SKM-1 treated with dmso at 0.1 percent for 144 hours (cell line): ENCODE measurements at regions not wholly inside any gene's neighbourhood (a gene's known extent, or its start where the extent isn't known, plus 50 kb on each side); places are given as distances from the start of the nearest gene placed in this dataset.
A peak's percentile ranks its signal among the peaks of the same experiment; 100 is the strongest.

Source experiments
- DNase-seq: peaks from one replicate; lab custom pipeline; 2025; ENCODE audit not compliant: unreplicated experiment; lab: John Stamatoyannopoulos, UW

DNA sequence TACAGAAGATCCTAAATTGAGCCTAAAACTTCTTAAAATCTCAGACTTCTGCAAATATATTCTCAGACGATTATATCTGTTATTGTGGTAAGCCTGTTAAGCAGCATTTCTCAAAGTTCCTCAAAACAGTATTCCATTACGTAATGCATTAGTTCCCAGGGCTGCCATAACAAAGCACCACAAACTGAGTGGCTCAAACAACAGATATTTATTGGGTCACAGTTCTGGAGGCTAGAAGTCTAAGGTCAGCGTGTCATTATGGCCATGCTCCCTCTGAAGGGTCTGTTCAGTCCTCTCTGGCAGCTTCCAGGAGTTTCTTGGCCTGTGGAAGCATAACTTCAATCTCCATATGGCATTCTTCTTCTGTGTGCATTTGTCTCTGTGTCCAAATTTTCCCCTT lies 103.5 kb upstream of the ST6GALNAC5 start:
- DNase-seq, result peak; percentile 57

DNA sequence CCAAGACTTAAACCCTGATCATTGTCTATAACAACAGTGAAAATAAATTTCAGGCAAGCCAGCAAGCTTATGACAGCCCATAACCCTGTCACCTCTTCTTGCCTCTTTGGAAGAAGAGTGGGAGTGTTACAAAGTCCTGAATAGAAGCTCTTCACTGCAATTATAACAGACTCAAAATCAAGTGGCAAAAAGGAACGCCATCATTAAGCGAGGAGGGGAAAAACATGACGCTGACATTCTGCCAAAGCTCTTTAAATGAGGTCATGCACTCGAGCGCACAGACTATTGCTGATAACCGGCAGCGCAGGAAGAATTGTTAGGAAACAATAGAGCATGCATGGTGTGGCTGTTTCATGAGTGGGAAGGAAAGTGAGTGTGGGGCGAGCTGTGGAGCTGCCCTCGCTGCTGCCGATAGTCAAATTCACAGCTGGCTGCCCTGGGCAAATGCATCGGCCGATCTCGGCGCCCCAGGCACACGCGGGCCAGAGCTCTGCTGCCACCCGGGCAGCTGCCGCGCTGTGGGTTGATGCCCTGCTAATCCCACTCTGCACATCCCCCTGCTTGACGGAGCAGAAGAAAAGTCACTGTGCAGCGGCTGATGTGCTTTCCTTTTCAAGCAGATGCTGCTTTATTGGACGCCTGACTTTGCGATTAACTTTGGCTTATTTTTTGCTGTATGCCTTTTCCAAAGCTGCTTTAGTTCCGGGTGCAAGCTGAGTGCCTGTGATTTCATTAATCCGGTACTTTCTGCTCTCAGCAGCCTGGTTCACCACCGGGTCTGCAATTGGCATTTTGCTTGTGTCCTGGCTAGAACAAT lies 102.4 kb upstream of the ST6GALNAC5 start:
- DNase-seq, result no peak

- DNase-seq, result no peak
Observed at GRCh38 chr1:76766381-76766780, 100.9 kb upstream of the ST6GALNAC5 start.

- DNase-seq, result no peak
Observed at GRCh38 chr1:76769911-76770310, 97.4 kb upstream of the ST6GALNAC5 start.

GRCh38 chr1:76770979-76771378 lies 96.3 kb upstream of the ST6GALNAC5 start:
- DNase-seq, result no peak

DNA sequence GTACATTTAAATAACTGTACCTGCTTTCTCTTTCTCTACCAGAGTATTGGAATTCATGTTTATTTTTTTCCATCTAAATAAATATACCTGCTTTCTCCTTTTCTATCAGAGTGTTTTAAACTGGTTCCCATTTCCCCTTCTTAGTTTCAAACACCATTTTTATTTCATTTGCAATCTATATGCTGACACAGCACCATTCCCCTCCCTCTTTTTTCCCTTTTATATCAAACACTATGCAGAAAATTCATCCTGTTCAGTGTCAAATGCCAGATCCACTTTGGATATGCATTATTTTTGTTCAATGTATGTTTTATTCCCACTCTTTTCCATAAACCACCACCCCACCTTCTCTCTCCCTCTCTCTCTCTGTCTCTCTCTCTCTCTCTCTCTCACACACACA lies 85.8 kb upstream of the ST6GALNAC5 start:
- no peak for DNase-seq

DNA sequence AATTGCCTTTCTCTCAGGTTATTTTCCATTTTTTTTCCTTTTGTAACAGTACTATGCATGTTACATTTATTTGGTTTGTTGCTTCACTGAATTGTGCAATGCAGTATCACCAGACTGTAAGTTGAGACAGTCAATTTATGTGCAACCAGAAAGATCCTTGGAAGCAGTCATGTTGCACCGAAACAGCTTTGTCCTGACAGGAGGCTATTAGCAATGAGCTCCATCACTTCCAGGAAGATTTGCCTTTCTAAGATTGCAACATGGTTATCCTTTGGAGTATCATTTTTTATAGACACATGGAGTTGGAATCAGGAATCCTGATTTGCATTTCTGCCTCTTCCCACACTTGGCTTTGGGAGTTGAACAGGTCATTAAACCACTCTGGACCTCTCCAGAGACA lies 84.5 kb upstream of the ST6GALNAC5 start:
- DNase-seq, result no peak

- DNase-seq, result no peak
Observed at GRCh38 chr1:76784502-76784901, 82.8 kb upstream of the ST6GALNAC5 start.

GRCh38 chr1:76786222-76786621 lies 81.1 kb upstream of the ST6GALNAC5 start:
- DNase-seq, result no peak

DNA sequence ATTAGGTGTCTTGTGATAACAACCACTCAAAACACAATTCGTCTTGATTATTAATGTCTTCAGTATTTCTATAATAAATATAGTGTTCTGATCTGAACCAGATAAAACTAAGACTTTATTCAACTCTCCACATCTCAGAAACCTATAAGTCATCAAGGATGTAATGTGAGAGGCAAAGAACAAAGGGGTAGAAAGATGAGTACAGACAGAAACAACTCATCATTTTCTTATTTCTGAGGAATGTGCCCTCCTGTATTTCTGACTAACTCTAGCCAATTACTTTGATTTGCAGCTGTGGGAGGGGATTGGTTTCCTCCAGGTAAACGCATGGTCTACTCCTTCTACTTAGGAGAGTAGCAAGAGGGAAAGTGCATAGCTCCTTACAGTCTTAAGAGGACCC lies 73.7 kb upstream of the ST6GALNAC5 start:
- no peak for DNase-seq

GRCh38 chr1:76799700-76800099 lies 67.6 kb upstream of the ST6GALNAC5 start:
- no peak for DNase-seq

GRCh38 chr1:76802094-76802493 lies 65.2 kb upstream of the ST6GALNAC5 start:
- no peak for DNase-seq

GRCh38 chr1:76807543-76808260 lies 59.6 kb upstream of the ST6GALNAC5 start:
- DNase-seq, result no peak
